Uterus (tissue), 2 donors: ENCODE measurements at regions not wholly inside any gene's neighbourhood (a gene's known extent, or its start where the extent isn't known, plus 50 kb on each side); places are given as distances from the start of the nearest gene placed in this dataset.

Experiments used
- POLR2A ChIP-seq, 2 donors: fragments of 450-650 bp; IDR thresholded peaks; one replicate each; pipeline ENCODE4 v1.6.1; 2016; ENCODE audit warnings: antibody characterized with exemption in 2 of 2, mild to moderate bottlenecking in 1 of 2, moderate library complexity in 1 of 2
- TF ChIP-seq, protein P1 (sequence below), 4 experiments: fragments of 200-600 bp in 2 of 4; fragments of 450-650 bp in 2 of 4; sonication (generic) in 2 of 4; IDR thresholded peaks; one replicate each; pipeline ENCODE4 v1.5.1; 2016 to 2019; ENCODE audit warnings: antibody characterized with exemption in 4 of 4, mild to moderate bottlenecking in 2 of 4, moderate library complexity in 1 of 4

DNA sequence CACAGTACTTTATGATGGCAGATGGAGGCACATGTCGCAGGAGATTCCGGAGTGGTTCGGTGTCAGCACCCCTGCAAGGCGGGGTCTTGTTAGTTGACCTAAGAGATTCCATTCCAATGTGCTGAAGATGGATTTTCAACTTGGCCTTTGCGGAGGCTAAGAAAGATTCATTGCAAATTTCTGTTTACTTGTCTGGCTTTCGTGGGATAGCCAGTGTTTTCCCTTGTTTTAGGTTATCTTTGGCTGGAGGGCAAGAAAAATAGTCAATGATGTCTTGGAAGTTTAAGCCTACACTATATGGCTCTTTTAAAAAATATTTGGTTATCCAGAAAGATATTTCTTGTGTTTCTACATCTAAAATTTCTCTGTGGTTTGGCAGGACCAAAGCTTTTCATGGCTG, 123.6 kb upstream of the PTCH1 start:
- TF ChIP-seq, protein P1, sequence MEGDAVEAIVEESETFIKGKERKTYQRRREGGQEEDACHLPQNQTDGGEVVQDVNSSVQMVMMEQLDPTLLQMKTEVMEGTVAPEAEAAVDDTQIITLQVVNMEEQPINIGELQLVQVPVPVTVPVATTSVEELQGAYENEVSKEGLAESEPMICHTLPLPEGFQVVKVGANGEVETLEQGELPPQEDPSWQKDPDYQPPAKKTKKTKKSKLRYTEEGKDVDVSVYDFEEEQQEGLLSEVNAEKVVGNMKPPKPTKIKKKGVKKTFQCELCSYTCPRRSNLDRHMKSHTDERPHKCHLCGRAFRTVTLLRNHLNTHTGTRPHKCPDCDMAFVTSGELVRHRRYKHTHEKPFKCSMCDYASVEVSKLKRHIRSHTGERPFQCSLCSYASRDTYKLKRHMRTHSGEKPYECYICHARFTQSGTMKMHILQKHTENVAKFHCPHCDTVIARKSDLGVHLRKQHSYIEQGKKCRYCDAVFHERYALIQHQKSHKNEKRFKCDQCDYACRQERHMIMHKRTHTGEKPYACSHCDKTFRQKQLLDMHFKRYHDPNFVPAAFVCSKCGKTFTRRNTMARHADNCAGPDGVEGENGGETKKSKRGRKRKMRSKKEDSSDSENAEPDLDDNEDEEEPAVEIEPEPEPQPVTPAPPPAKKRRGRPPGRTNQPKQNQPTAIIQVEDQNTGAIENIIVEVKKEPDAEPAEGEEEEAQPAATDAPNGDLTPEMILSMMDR (IDR thresholded peaks at IDR 0.05) = no peak
- no peak for TF ChIP-seq POLR2A (IDR thresholded peaks at IDR 0.05)
